PC-9 (cell line): ENCODE measurements at regions not wholly inside any gene's neighbourhood (a gene's known extent, or its start where the extent isn't known, plus 50 kb on each side); places are given as distances from the start of the nearest gene placed in this dataset.

Experiments
- BruUV-seq: library from RNA; stranded (reverse); fragments of 400-500 nt; replicated peaks from 2 replicates; lab custom pipeline; 2021; lab: Mats Ljungman, UMichigan
- CTCF ChIA-PET: fragments of 300-600 bp; sonication (Branson Sonifier 250); formaldehyde crosslinking; loops from one replicate; lab custom pipeline; 2022; ENCODE audit warnings: antibody characterized with exemption; lab: Charles Lee
- POLR2A ChIA-PET: fragments of 300-600 bp; sonication (Branson Sonifier 250); formaldehyde crosslinking; loops from one replicate; lab custom pipeline; 2022; ENCODE audit warnings: antibody characterized with exemption; ENCODE audit not compliant: unreplicated experiment; lab: Charles Lee
- DNase-seq, 2 experiments: peaks; one replicate each; pipeline versions ENCODE4 v3.0.0 to v3.0.0-alpha.2; 2015 to 2022; ENCODE audit warnings: mixed read lengths in 1 of 2
- H2AFZ ChIP-seq: fragments of 200-600 bp; sonication (generic); 2 replicates; pipeline ENCODE4 v1.8.1; 2017; ENCODE audit warnings: antibody characterized with exemption
- H3F3A ChIP-seq: fragments of 200-600 bp; sonication (generic); 2 replicates; pipeline ENCODE4 v1.8.1; 2017; ENCODE audit warnings: antibody characterized with exemption, mild to moderate bottlenecking, low read depth; ENCODE audit not compliant: insufficient read depth
- H3K27ac ChIP-seq: fragments of 200-600 bp; sonication (generic); 2 replicates; pipeline ENCODE4 v1.6.1; 2016; ENCODE audit warnings: mixed run types
- H3K27me3 ChIP-seq: fragments of 200-600 bp; sonication (generic); 2 replicates; pipeline ENCODE4 v1.6.1; 2016; ENCODE audit warnings: low read depth, mixed run types; ENCODE audit not compliant: insufficient read depth
- H3K36me3 ChIP-seq: fragments of 200-600 bp; sonication (generic); 2 replicates; pipeline ENCODE4 v1.6.1; 2016; ENCODE audit warnings: low read depth, mixed run types
- H3K4me1 ChIP-seq: fragments of 200-600 bp; sonication (generic); replicated peaks from 2 replicates; pipeline ENCODE4 v1.6.1; 2016; ENCODE audit warnings: mixed run types; ENCODE audit not compliant: insufficient read depth
- H3K4me2 ChIP-seq: fragments of 200-600 bp; sonication (generic); 2 replicates; pipeline ENCODE4 v1.6.1; 2017; ENCODE audit warnings: mixed run types
- H3K4me3 ChIP-seq: fragments of 200-600 bp; sonication (generic); 2 replicates; pipeline ENCODE4 v1.6.1; 2016; ENCODE audit warnings: mixed run types
- H3K79me2 ChIP-seq: fragments of 200-600 bp; sonication (generic); 2 replicates; pipeline ENCODE4 v1.6.1; 2017; ENCODE audit warnings: low read depth, mixed run types
- H3K9me2 ChIP-seq: fragments of 200-600 bp; sonication (generic); 2 replicates; pipeline ENCODE4 v1.8.1; 2017; ENCODE audit warnings: mild to moderate bottlenecking; ENCODE audit not compliant: insufficient read depth
- H3K9me3 ChIP-seq: fragments of 200-600 bp; sonication (generic); 2 replicates; pipeline ENCODE4 v1.8.1; 2016; ENCODE audit warnings: low read depth; ENCODE audit not compliant: insufficient read depth
- H4K20me1 ChIP-seq: fragments of 200-600 bp; sonication (generic); 2 replicates; pipeline ENCODE4 v1.8.1; 2017; ENCODE audit not compliant: insufficient read depth
- CTCF ChIP-seq: fragments of 200-600 bp; sonication (generic); conservative IDR thresholded peaks from 2 replicates; pipeline ENCODE4 v1.6.1; 2017; ENCODE audit warnings: mixed run types, antibody characterized with exemption, mild to moderate bottlenecking, moderate library complexity
- EZH2 ChIP-seq: fragments of 200-600 bp; sonication (generic); IDR thresholded peaks from 2 replicates; pipeline ENCODE4 v1.8.0; 2017; ENCODE audit warnings: antibody characterized with exemption, low read depth
- intact Hi-C: fragments of 100-400 bp; cut with micrococcal nuclease; formaldehyde crosslinking; loops from one replicate; pipeline ENCODE4 v1.10.0; 2022; ENCODE audit not compliant: unreplicated experiment

- H3K79me2 ChIP-seq = no peaks in the 10 kb centered on the region
- H3F3A ChIP-seq = no peaks in the 10 kb centered on the region
- no peak overlapping the region for H3K4me2 ChIP-seq
- no peak for DNase-seq
- no peaks in the 10 kb centered on the region for H3K4me1 ChIP-seq
- no peaks in the 10 kb centered on the region for H3K36me3 ChIP-seq
- no peak overlapping the region for H3K4me3 ChIP-seq
- no peaks in the 10 kb centered on the region for H3K27me3 ChIP-seq
- peaks cover 11% of the 10 kb centered on the region; the same call in 1 of the 2 replicates for H3K9me3 ChIP-seq
- no peaks in the 10 kb centered on the region for H3K9me2 ChIP-seq
- intact Hi-C loops = no loop called here
- BruUV-seq = no TSS peak
- TF ChIP-seq CTCF (no peak), EZH2 (no peak)
- no peak overlapping the region for H3K27ac ChIP-seq
- ChIA-PET POLR2A (no interaction called here), CTCF (no interaction called here)
- H2AFZ ChIP-seq = no peak overlapping the region
- H4K20me1 ChIP-seq = no peaks in the 10 kb centered on the region
Observed at GRCh38 chr2:234739061-234739460, 212.8 kb upstream of the SH3BP4 start.

GRCh38 chr2:234735829-234736228 lies 216.0 kb upstream of the SH3BP4 start:
- no peak overlapping the region for H2AFZ ChIP-seq
- POLR2A ChIA-PET = interaction anchor here (0.6 kb wide), 1 partner anchor 84 kb away, joined by 4 read pairs; no protein-coding TSS in a partner anchor
- H4K20me1 ChIP-seq = no peaks in the 10 kb centered on the region
- no peaks in the 10 kb centered on the region for H3F3A ChIP-seq
- H3K4me3 ChIP-seq = no peak overlapping the region
- no peak overlapping the region for H3K27ac ChIP-seq
- TF ChIP-seq CTCF (no peak), EZH2 (no peak)
- H3K36me3 ChIP-seq = no peaks in the 10 kb centered on the region
- H3K4me1 ChIP-seq = no peaks in the 10 kb centered on the region
- CTCF ChIA-PET = no interaction called here
- DNase-seq = no peak
- intact Hi-C loops = no loop called here
- BruUV-seq = no TSS peak
- H3K79me2 ChIP-seq = no peaks in the 10 kb centered on the region
- no peaks in the 10 kb centered on the region for H3K27me3 ChIP-seq
- H3K9me3 ChIP-seq = peaks cover 11% of the 10 kb centered on the region; the same call in 1 of the 2 replicates
- no peaks in the 10 kb centered on the region for H3K9me2 ChIP-seq
- H3K4me2 ChIP-seq = no peak overlapping the region

GRCh38 chr2:234733795-234734600 lies 217.8 kb upstream of the SH3BP4 start:
- DNase-seq = no peak
- TF ChIP-seq EZH2 (no peak), CTCF (no peak)
- intact Hi-C loops = no loop called here
- no peaks in the 10 kb centered on the region for H3K27me3 ChIP-seq
- peaks cover 11% of the 10 kb centered on the region; the same call in 1 of the 2 replicates for H3K9me3 ChIP-seq
- H3K4me2 ChIP-seq = no peak overlapping the region
- no peaks in the 10 kb centered on the region for H3F3A ChIP-seq
- no peaks in the 10 kb centered on the region for H4K20me1 ChIP-seq
- H3K36me3 ChIP-seq = no peaks in the 10 kb centered on the region
- no peaks in the 10 kb centered on the region for H3K9me2 ChIP-seq
- ChIA-PET POLR2A (interaction anchor here (0.6 to 0.7 kb wide), 2 partner anchors 14 to 16 kb away, joined by 3 to 5 read pairs; no protein-coding TSS in a partner anchor), CTCF (interaction anchor here (0.6 to 0.7 kb wide), 2 partner anchors 20 to 140 kb away, joined by 5 to 8 read pairs; no protein-coding TSS in a partner anchor)
- BruUV-seq = no TSS peak
- no peak overlapping the region for H3K4me3 ChIP-seq
- no peak overlapping the region for H2AFZ ChIP-seq
- H3K4me1 ChIP-seq = no peaks in the 10 kb centered on the region
- H3K79me2 ChIP-seq = no peaks in the 10 kb centered on the region
- H3K27ac ChIP-seq = no peak overlapping the region
